HepG2 (cell line): ENCODE measurements at regions not wholly inside any gene's neighbourhood (a gene's known extent, or its start where the extent isn't known, plus 50 kb on each side); places are given as distances from the start of the nearest gene placed in this dataset.

Experiments used
- ARNT ChIP-seq: fragments of 450-650 bp; IDR thresholded peaks from 2 replicates; pipeline ENCODE4 v1.6.1; 2017
- ATF1 ChIP-seq: IDR thresholded peaks from 2 replicates; pipeline ENCODE4 v1.6.1; 2016; ENCODE audit warnings: mild to moderate bottlenecking, control low read depth
- DNMT3B ChIP-seq: conservative IDR thresholded peaks from 2 replicates; pipeline ENCODE4 v1.6.1; 2016; ENCODE audit warnings: missing biosample characterization, control low read depth
- GABPA ChIP-seq, 2 experiments: IDR thresholded peaks; 2 replicates each; pipeline ENCODE4 v1.6.1; 2011 to 2016; ENCODE audit warnings: low read depth in 2 of 2, low read length in 1 of 2, missing biosample characterization in 1 of 2, missing genetic modification characterization in 1 of 2
- HIVEP1 ChIP-seq: sonication (generic); formaldehyde crosslinking; IDR thresholded peaks from 2 replicates; pipeline ENCODE4 v1.4.0; 2020; ENCODE audit warnings: mild to moderate bottlenecking, missing genetic modification reagents
- HNRNPK ChIP-seq: fragments of 200-400 bp; formaldehyde crosslinking; IDR thresholded peaks from 2 replicates; pipeline ENCODE4 v1.6.1; 2018; ENCODE audit warnings: low read length, low read depth, moderate library complexity, mild to moderate bottlenecking; ENCODE audit not compliant: poor library complexity, severe bottlenecking
- KDM6A ChIP-seq: IDR thresholded peaks from 2 replicates; pipeline ENCODE4 v1.6.1; 2016; ENCODE audit warnings: low read depth
- MEIS2 ChIP-seq: sonication (generic); formaldehyde crosslinking; IDR thresholded peaks from 2 replicates; pipeline ENCODE4 v1.9.0; 2021; ENCODE audit warnings: mild to moderate bottlenecking, missing genetic modification reagents
- MTF1 ChIP-seq: sonication (generic); formaldehyde crosslinking; IDR thresholded peaks from 2 replicates; pipeline ENCODE4 v1.5.0; 2020; ENCODE audit warnings: missing genetic modification reagents
- MXD4 ChIP-seq: IDR thresholded peaks from 2 replicates; pipeline ENCODE4 v1.6.1; 2016; ENCODE audit warnings: mild to moderate bottlenecking, missing biosample characterization, missing genetic modification reagents
- MZF1 ChIP-seq: sonication (generic); formaldehyde crosslinking; IDR thresholded peaks from 2 replicates; pipeline ENCODE4 v1.8.1; 2023; ENCODE audit warnings: mild to moderate bottlenecking, missing genetic modification reagents, borderline replicate concordance
- NFE2 ChIP-seq: sonication (generic); formaldehyde crosslinking; IDR thresholded peaks from 2 replicates; pipeline ENCODE4 v1.4.0; 2020; ENCODE audit warnings: missing genetic modification reagents
- NKX3-1 ChIP-seq: sonication (generic); formaldehyde crosslinking; IDR thresholded peaks from 2 replicates; pipeline ENCODE4 v1.5.0; 2020; ENCODE audit warnings: missing genetic modification reagents
- PAF1 ChIP-seq: IDR thresholded peaks from 2 replicates; pipeline ENCODE4 v1.6.1; 2016; ENCODE audit warnings: missing genetic modification reagents, missing compliant biosample characterization
- RAD51 ChIP-seq: fragments of 450-650 bp; IDR thresholded peaks from 2 replicates; pipeline ENCODE4 v1.6.1; 2016; ENCODE audit warnings: borderline replicate concordance
- RBM39 ChIP-seq: fragments of 200-400 bp; formaldehyde crosslinking; IDR thresholded peaks from one replicate; pipeline ENCODE4 v1.6.1; 2018; ENCODE audit warnings: antibody characterized with exemption, mild to moderate bottlenecking, low read depth, low read length; ENCODE audit not compliant: poor library complexity, severe bottlenecking
- SETDB1 ChIP-seq: sonication (generic); formaldehyde crosslinking; IDR thresholded peaks from 2 replicates; pipeline ENCODE4 v1.5.1; 2020; ENCODE audit warnings: missing genetic modification reagents, mild to moderate bottlenecking, borderline replicate concordance
- SNRNP70 ChIP-seq: fragments of 200-400 bp; formaldehyde crosslinking; IDR thresholded peaks from 2 replicates; pipeline ENCODE4 v1.6.1; 2017; ENCODE audit warnings: mild to moderate bottlenecking, low read depth, low read length, moderate library complexity
- SRSF9 ChIP-seq: fragments of 200-400 bp; formaldehyde crosslinking; IDR thresholded peaks from 2 replicates; pipeline ENCODE4 v1.6.1; 2018; ENCODE audit warnings: borderline replicate concordance, mild to moderate bottlenecking, low read depth, low read length; ENCODE audit not compliant: insufficient read depth, poor library complexity, severe bottlenecking
- TRIM24 ChIP-seq: sonication (generic); formaldehyde crosslinking; IDR thresholded peaks from 2 replicates; pipeline ENCODE4 v1.8.0; 2022; ENCODE audit warnings: mild to moderate bottlenecking, missing genetic modification reagents
- U2AF1 ChIP-seq: fragments of 200-400 bp; formaldehyde crosslinking; optimal IDR thresholded peaks from 2 replicates; pipeline ENCODE3; 2017; ENCODE audit warnings: mild to moderate bottlenecking, low read depth, low read length
- ZNF674 ChIP-seq: sonication (generic); formaldehyde crosslinking; IDR thresholded peaks from 2 replicates; pipeline ENCODE4 v1.5.0; 2020; ENCODE audit warnings: low read depth, mild to moderate bottlenecking, missing genetic modification reagents
- ZNF850 ChIP-seq: sonication (generic); formaldehyde crosslinking; conservative IDR thresholded peaks from 2 replicates; pipeline ENCODE4 v1.9.0; 2021; ENCODE audit warnings: mild to moderate bottlenecking, missing genetic modification reagents
- ZNF878 ChIP-seq: sonication (generic); formaldehyde crosslinking; IDR thresholded peaks from 2 replicates; pipeline ENCODE4 v1.8.1; 2023; ENCODE audit warnings: mild to moderate bottlenecking, missing genetic modification reagents, moderate library complexity
- TF ChIP-seq, protein P1 (sequence below): sonication (generic); formaldehyde crosslinking; IDR thresholded peaks from 2 replicates; pipeline ENCODE4 v1.5.0; 2020; ENCODE audit warnings: missing genetic modification reagents
- TF ChIP-seq, protein P2 (sequence below): IDR thresholded peaks from 2 replicates; pipeline ENCODE4 v1.6.1; 2016; ENCODE audit warnings: missing compliant biosample characterization, missing genetic modification reagents, borderline replicate concordance
- TF ChIP-seq, protein P3 (sequence below): sonication (generic); formaldehyde crosslinking; IDR thresholded peaks from 2 replicates; pipeline ENCODE4 v1.8.0; 2022; ENCODE audit warnings: mild to moderate bottlenecking, missing genetic modification reagents, moderate library complexity
- TF ChIP-seq, protein P4 (sequence below): sonication (generic); formaldehyde crosslinking; IDR thresholded peaks from 2 replicates; pipeline ENCODE4 v1.4.0; 2020; ENCODE audit warnings: missing genetic modification reagents

DNA sequence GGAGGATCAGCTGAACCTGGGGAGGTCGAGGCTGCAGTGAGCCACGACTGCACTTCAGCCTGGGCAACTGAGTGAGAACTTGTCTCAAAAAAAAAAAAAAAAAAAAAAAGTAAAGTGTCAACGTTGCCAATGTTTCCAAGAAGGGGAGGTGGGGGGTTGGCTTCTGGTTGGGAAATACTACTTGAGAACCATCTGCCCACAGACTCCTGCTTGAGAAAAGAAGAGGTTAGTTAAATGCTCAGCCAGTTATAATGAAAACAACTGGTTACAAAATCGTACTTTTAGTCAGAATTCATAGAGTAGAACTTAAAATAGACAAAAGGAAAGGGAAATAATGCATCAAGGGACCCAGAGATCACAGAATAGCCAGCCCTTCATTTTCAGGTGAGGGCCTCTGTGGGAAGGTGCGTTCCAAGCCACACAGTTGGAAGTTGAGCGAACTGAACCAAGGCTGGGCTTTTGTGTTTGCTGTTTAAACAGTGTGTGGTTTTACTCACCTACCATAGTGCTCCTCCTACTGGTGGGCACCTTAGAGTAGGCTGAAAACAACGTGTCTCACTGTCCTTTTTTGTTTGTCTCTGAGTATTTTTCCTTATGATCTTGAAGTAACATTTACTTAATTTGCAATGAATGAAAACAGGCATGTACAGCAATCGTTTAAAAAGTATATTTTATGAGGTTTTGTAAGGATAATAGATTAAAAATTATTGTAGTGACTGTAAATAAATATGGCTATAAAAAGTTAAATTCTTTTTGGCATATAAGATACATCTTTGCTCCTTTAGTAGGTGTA lies 200.7 kb downstream of the BCAS1 start (continued):
- no peak for TF ChIP-seq MZF1 (CRISPR knock-in tag)
- TF ChIP-seq SRSF9, result no peak
- TF ChIP-seq TRIM24 (CRISPR knock-in tag), result no peak
- TF ChIP-seq ATF1, result no peak
- no peak for TF ChIP-seq PAF1 (CRISPR knock-in tag)
- no peak for TF ChIP-seq SETDB1
- no peak for TF ChIP-seq HNRNPK
- TF ChIP-seq NKX3-1 (CRISPR knock-in tag), result no peak; the same call in 1 of the 2 replicates
- no peak for TF ChIP-seq GABPA (IDR thresholded peaks at IDR 0.05; ENCODE audit: low read depth, low read length)
- TF ChIP-seq GABPA (CRISPR knock-in tag; IDR thresholded peaks at IDR 0.05; ENCODE audit: low read depth), result peak; percentile 34; the same call in 1 of the 2 replicates
- no peak for TF ChIP-seq NFE2 (CRISPR knock-in tag)
- TF ChIP-seq ARNT, result no peak
- TF ChIP-seq MEIS2 (CRISPR knock-in tag), result peak; percentile 85; the same call in 1 of the 2 replicates
- TF ChIP-seq RBM39, result no peak
- 0 out of 2 replicates have a peak, but pooled peaks have one; percentile 22 for TF ChIP-seq KDM6A (CRISPR knock-in tag)
- no peak for TF ChIP-seq ZNF850 (CRISPR knock-in tag)
- TF ChIP-seq HIVEP1 (CRISPR knock-in tag), result no peak
- no peak for TF ChIP-seq ZNF674 (CRISPR knock-in tag)
- no peak for TF ChIP-seq RAD51
- TF ChIP-seq, protein P1, sequence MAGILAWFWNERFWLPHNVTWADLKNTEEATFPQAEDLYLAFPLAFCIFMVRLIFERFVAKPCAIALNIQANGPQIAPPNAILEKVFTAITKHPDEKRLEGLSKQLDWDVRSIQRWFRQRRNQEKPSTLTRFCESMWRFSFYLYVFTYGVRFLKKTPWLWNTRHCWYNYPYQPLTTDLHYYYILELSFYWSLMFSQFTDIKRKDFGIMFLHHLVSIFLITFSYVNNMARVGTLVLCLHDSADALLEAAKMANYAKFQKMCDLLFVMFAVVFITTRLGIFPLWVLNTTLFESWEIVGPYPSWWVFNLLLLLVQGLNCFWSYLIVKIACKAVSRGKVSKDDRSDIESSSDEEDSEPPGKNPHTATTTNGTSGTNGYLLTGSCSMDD (CRISPR knock-in tag), result no peak
- no peak for TF ChIP-seq SNRNP70
- TF ChIP-seq ZNF878 (CRISPR knock-in tag), result no peak
- TF ChIP-seq MXD4 (CRISPR knock-in tag), result peak; percentile 93
- TF ChIP-seq, protein P2, sequence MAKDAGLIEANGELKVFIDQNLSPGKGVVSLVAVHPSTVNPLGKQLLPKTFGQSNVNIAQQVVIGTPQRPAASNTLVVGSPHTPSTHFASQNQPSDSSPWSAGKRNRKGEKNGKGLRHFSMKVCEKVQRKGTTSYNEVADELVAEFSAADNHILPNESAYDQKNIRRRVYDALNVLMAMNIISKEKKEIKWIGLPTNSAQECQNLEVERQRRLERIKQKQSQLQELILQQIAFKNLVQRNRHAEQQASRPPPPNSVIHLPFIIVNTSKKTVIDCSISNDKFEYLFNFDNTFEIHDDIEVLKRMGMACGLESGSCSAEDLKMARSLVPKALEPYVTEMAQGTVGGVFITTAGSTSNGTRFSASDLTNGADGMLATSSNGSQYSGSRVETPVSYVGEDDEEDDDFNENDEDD (CRISPR knock-in tag), result peak; percentile 26; the same call in 1 of the 2 replicates
- TF ChIP-seq DNMT3B (CRISPR knock-in tag), result no peak
- peak; percentile 61 for TF ChIP-seq U2AF1
- TF ChIP-seq, protein P3, sequence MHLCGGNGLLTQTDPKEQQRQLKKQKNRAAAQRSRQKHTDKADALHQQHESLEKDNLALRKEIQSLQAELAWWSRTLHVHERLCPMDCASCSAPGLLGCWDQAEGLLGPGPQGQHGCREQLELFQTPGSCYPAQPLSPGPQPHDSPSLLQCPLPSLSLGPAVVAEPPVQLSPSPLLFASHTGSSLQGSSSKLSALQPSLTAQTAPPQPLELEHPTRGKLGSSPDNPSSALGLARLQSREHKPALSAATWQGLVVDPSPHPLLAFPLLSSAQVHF, result no peak
- no peak for TF ChIP-seq MTF1 (CRISPR knock-in tag)
- TF ChIP-seq, protein P4, sequence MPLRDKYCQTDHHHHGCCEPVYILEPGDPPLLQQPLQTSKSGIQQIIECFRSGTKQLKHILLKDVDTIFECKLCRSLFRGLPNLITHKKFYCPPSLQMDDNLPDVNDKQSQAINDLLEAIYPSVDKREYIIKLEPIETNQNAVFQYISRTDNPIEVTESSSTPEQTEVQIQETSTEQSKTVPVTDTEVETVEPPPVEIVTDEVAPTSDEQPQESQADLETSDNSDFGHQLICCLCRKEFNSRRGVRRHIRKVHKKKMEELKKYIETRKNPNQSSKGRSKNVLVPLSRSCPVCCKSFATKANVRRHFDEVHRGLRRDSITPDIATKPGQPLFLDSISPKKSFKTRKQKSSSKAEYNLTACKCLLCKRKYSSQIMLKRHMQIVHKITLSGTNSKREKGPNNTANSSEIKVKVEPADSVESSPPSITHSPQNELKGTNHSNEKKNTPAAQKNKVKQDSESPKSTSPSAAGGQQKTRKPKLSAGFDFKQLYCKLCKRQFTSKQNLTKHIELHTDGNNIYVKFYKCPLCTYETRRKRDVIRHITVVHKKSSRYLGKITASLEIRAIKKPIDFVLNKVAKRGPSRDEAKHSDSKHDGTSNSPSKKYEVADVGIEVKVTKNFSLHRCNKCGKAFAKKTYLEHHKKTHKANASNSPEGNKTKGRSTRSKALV (CRISPR knock-in tag), result peak; percentile 77
